ENCODE measurements at regions not wholly inside any gene's neighbourhood (a gene's known extent, or its start where the extent isn't known, plus 50 kb on each side); places are given as distances from the start of the nearest gene placed in this dataset.

DNA sequence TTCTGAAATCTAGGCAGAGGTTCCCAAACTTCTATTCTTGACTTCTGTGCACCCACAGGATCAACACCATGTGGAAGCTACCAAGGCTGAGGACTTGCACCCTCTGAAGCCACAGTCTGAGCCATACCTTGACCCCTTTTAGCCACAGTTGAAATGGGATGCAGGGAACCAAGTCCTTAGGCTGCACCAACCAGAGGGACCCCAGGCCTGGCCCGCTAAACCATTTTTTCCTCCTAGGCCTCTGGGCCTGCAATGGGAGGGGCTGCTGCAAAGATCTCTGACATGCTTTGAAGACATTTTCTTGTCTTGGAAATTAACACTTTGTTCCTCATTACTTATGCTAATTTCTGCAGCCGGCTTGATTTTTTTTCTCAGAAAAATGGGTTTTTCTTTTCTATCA lies 133.9 kb upstream of the TSPAN8 start:
- no peak for TF ChIP-seq CTCF (IDR thresholded peaks at IDR 0.05)
- TF ChIP-seq POLR2A (IDR thresholded peaks at IDR 0.05): no peak

All from Peyer's patch (tissue), 4 donors.